Activated naive CD4-positive, alpha-beta T cell (primary cell): ENCODE measurements at regions not wholly inside any gene's neighbourhood (a gene's known extent, or its start where the extent isn't known, plus 50 kb on each side); places are given as distances from the start of the nearest gene placed in this dataset.
"Not testable (repeated sequence)": the region's sequence is repeated elsewhere in the genome, so short reads cannot be mapped to it uniquely, and the experiment has no call there.

ENCODE experiments used
- DNase-seq, 4 experiments: peaks; one replicate each; lab custom pipeline; 2025; lab: John Stamatoyannopoulos, UW

DNA sequence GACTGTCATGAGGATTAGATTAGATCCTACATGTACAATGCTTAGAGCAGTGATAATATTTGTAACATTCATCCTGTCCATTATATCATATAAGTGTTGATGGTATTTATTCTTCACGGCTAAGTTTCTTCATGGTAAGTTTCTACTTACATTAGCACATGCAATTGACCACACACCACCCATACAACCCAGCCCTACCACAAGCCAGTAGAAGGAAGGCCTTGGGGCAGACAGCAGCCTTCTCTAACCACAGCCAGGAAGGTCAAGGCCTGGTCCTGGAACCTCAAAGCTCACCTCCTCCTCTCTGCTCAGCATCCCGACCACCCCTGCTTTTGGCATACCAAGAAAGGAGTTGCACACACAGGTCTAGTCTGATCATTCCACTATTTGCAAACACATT is 245.2 kb upstream of the SDK2 start:
- no peak for DNase-seq

DNA sequence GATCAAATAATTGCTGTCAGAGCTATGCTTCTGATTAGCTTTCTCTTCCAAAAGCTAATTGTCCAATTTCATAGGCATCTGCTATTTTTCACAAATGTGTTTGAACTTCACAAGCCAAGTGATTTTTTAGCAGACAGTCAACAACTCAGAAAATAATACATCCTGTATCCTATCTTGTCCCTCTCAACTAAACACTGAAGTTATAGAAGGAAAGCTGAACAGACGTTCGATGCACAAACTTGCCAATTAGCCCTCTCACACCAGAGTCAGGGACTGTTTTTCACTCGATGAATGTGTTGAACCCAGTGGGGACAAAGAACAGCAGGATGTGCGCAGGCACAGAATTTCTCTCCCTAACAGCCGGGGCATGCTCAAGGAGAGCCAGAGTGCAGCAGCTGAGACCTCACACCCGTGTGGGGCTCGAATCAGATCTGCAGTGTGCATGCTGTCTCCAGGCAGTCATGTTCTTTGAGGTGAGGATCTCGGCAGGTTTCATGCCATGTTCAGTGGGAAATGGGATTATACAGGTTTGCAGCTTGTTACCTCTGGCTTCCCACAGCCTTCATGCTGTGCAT is 246.7 kb upstream of the SDK2 start:
- no peak for DNase-seq

DNA sequence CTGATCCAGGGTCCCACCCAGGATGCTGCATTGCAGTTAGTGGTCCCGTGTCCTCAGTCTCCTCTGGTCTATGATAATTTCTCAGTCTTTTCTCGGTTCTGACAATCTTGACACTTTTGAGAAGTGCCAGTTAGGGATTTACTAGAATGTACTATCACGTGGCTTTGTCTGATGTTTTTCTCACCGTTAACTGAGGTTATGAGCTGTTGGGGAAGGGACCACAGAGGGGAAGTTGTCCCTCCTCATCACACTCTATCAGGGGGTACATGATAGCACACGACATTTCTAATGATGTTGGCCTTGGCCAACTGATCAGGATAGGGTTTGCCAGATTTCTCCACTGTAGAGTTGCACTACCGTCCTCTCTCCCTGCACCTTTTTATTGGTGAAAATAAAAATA is 250.9 kb upstream of the SDK2 start:
- DNase-seq = no peak

GRCh38 chr17:73896966-73897365 is 252.7 kb upstream of the SDK2 start:
- DNase-seq = no peak

- no peak for DNase-seq
These were observed 255.6 kb upstream of the SDK2 start for GRCh38 chr17:73899839-73900238.

DNA sequence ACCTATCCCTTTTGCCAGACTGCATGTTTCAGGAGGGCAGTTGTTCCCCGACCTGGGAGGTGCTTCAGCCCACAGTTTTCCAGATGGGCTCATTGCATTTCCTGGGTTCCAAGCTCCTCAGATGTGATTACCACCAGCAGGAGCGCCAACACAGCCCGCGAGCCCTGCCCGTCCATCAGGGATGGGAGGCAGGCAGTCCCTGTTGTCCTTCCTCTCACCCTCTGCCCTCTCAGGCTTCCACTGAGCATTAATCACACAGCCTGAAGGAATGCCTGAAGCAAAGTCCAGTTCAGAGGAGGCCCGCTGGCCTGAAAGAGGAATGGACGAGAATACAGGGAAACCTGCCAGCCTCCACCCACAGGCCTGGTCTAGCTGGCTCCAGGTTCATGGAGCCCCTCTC is 256.3 kb upstream of the SDK2 start:
- no peak for DNase-seq

GRCh38 chr17:73901249-73901648 is 257.0 kb upstream of the SDK2 start:
- DNase-seq = no peak

DNA sequence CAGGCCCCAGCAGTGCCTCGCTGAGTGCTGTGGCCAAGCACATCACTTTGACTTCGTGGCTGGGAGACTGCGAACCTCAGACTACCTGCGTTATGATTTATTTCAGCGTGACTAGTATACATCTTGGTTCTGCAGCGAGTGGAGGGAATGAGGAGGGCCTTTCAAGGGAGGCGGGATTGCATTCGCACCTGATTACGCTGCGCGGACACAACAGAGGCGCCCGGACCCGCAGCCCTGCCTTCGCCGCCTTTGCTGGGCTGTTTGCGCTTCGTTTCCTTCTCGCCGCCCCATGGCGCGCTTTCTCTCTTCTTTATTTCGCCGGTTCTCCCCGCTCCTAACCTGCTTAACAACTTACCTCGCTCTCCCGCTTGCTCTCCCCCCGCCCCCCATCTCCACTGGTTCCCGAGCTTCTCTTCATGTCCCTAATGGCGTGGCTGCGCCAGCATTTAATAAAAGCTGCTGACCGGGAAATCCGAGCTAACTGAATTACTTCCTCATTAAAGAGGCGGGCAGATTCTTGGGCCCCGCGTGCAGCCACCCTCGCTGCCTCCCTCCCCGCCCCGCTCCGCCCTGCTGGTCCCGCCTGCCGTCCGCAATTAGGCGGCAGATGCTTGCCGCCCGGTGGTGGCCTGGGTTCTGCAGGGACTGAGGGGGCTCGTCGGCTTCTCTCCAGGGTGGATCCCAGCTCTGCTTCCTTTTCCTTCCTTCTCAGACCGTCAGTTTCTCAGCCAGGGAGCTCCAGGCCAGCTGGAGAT is 257.6 kb upstream of the SDK2 start:
- peak in 1 of 4 experiments; percentile 6 for DNase-seq

GRCh38 chr17:73902416-73903181 is 258.4 kb upstream of the SDK2 start:
- DNase-seq = no peak

- no peak for DNase-seq
These were observed 262.9 kb upstream of the SDK2 start for GRCh38 chr17:73906896-73907870.

GRCh38 chr17:73909186-73909585 is 264.9 kb upstream of the SDK2 start:
- DNase-seq = no peak

- no peak for DNase-seq
These were observed 266.0 kb upstream of the SDK2 start for GRCh38 chr17:73910206-73910605.

DNA sequence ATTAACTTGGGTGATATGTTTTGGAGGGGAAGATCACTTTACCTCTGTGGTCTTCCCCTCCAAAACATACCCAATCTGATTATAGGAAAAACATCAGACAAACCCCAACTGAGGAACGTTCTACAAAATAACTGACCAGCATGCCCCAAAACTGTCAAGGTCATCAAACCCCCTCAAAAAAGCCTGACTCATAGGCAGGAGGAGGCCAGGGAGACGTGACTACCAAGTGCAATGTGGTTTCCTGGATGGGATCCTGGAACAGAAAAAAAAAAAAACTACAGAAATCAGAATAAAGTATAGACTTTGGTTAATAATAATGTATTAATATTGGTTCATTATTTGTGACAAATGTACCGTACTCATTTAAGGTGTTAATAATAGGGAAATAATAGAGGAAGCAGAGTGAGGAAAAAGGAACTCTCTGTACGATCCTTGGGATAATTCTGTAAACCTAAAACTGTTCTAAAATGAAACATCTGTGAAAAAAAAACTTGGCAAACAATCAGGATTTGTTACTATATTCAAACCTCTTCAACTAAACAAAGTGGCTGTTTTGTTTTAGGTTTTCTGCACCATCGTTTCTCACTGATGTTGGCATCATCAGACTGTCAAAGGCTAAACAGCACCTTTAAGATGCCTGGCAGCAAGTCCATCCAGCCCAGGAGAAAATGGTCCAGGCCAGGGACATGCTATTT is 266.7 kb upstream of the SDK2 start:
- no peak for DNase-seq

DNA sequence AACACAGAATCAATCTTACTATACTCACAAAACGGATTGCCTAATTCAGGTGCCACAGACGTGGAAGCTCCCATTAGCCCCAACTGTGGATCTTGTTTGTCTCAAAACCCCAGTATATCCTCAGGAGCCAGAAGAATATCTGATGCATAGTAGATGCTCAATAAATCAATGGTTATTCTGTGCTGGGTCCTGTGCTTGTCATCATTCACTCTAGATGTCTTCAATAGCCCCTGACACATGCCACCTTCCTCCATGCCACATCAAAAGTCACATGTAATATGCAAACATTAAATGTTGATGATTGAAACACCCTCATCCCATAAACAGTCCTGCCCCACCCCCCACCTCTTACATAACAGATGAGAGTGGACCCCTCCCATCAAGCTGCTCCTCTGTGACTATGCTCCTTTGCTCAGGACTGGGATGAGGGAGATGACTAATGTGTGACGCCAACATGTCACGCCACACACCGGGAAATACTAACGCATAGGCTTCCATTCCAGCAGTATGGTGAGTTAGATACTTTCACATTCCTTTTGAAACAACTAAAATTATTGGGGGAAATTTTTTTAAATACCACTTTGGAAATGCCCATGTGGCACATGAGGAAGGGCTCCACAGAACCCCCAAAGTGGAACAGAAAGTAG is 267.6 kb upstream of the SDK2 start:
- DNase-seq = no peak

- DNase-seq = no peak
These were observed 268.1 kb upstream of the SDK2 start for GRCh38 chr17:73912373-73912746.

DNA sequence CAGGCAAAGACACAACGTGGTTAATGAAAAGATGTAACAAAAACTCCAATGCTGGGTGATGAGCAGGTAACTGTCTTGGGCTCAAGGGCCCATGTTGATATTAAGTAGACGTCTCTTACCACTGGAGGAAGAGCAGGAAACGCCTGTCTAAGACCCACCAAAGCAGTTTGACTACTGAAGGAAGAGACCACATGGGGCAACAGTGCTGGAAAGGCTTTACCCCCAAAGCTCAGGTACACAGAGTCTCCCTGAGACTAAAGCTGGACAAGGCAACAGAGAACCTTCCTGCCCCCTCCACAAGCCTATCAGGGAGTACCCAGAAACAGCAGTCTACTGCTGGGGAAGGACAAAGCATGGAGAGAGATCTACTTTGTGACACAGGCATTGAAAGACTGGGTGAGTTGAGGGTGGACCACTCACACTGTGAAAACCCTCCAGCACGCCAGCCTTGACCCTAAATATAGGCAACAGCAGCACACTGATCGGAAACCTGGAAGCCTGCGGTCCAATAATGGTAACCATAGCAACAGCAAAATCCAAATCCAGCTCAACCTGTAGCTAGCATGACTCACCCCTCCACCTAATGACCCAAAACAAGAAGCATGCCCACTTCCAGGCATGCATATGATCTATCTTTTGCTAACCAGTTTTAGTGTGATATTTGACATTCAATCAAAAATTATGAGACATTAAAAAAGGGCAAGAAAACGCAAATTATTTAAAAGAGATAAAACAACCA is 270.5 kb upstream of the SDK2 start:
- no peak for DNase-seq

- not testable (repeated sequence) for DNase-seq
These were observed 274.8 kb upstream of the SDK2 start for GRCh38 chr17:73919033-73919432.

GRCh38 chr17:73921306-73921705 is 277.1 kb upstream of the SDK2 start:
- DNase-seq = no peak

DNA sequence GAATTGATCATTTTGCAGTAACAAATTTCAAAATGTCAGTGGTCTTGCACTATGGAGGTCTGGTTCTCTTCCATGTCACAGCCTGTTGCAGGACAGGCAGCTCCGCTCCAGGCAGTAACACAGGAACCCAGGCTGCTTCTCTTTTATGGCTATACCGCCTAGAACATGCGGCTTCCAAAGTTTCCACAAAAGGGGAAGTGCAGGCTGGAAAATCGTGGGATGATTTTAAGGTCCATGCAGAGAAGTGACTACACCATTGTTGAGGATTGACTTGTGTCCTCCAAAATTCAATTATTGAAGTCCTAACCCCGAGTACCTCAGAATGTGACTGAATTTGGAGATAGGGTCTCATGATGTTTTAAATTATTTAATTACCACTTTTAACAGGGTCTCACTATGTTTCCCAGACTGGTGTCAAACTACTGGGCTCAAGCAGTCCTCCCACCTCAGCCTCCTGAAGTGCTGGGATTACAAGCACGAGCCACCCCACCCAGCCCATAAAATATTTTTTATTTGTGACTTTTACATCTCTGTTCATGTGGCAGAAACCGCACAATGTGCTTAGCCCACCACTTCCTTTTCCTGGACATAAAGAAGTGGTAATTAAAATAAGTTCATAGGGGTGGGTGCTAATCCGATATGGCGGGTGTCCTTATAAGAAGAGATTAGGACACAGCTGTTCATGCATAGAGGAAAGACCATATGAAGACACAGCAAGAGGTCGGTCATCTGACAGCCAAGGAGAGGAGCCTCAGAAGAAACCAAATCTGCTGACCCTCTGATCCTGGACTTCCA is 279.2 kb upstream of the RPL38 start:
- no peak for DNase-seq

GRCh38 chr17:73924909-73925186 is 278.6 kb upstream of the RPL38 start:
- DNase-seq = no peak
